ENCODE measurements at regions not wholly inside any gene's neighbourhood (a gene's known extent, or its start where the extent isn't known, plus 50 kb on each side); places are given as distances from the start of the nearest gene placed in this dataset.

DNA sequence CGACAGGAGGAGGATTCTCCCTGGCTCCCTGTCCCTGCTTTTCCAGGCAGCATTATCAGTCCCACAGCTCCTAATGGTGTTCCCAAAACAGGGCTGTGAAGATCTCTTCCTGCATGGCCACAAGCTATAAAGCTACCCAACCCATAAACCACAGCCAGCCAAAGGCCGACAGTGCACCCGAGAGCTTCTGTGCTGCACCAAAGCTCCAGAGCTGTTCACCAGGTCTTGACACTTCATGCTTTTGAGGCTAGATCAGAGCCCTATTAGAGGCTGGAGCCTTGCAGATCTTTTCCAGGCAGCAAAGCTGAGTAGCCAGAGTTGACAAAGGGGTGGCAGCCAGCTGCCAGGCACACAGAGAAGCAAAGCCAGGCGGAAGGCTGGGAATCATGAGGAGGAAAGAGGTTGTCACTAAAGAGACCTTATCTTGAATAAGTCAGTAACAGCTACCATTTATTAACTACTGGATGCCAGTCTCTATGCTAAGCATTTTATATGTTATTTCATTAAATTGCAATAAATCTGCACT lies 180.4 kb downstream of the KATNAL1 start:
- DNase-seq = no peak

DNA sequence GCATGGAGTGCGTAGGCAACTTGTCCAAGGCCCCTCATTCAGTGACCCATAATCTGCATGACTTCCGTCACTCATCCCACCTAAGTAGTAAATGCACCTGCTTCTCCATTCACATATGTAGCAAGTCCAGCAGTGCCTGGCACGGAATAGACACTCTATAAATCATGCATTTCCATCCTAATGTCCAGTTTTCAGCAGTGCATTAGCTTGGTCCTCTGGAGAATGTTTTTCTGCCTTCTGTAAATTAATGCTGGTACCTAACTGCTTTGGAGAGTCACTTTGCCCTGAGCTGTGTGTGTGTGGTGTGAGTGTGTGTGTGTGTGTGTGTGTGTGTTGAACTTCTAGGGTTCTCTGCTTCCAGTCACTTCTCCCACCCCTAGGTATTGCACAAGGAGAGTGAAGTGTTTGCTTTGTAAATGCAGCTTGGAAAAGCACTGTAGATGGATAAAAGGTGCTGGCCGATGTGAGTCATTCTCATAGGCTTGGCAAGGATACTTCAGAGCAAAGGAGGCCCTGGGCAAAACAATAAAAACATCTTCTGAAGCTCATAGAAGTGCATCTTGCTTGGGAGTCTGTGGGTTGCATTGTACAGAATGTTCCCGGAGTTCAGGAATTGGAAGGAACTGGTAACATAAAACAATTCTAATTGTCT lies 181.8 kb downstream of the KATNAL1 start:
- peak; percentile 43 for DNase-seq

GRCh38 chr13:30124131-30124768 lies 183.1 kb downstream of the KATNAL1 start:
- no peak for DNase-seq

DNA sequence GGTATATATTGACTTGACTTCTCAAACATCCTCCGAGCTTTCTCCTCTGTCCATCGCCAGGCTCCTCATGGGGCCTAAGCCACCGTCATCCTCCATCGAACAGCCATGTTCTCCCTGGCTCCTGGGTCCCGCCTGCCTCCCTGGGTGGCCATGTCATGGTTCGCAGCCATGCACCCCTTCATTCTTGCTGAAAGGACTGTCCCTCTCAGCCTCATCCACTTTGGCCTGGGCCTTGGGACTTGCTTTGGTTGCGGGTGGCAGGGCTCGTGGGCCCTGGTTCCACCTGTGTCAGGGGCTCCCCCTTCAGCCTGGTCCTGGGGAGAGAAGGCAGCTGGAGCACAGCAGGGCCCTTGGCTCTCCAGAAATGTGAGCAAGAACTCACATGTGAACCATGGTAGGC lies 183.8 kb downstream of the KATNAL1 start:
- DNase-seq = no peak

DNA sequence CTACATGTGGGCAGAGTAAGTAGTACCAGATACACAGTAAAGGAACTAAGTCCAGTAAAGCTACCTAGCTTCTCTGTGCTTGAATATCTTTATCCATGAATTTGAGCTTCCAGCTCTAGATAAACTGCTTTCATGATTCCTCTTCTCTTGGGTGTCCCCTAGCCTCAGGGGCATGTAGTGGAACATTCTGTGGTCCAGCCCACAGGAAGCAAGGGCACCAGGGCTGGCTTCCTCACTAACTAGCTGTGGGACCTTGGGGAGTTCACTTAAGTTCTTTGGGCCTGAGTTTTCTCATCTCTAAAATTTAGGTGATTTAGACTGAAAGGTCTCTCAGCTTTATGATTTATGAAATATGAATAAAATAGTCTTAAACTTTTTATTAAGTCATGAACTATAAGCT lies 185.7 kb downstream of the KATNAL1 start:
- no peak for DNase-seq

- no peak for DNase-seq
These were observed 186.1 kb downstream of the KATNAL1 start for GRCh38 chr13:30121244-30121643.

DNA sequence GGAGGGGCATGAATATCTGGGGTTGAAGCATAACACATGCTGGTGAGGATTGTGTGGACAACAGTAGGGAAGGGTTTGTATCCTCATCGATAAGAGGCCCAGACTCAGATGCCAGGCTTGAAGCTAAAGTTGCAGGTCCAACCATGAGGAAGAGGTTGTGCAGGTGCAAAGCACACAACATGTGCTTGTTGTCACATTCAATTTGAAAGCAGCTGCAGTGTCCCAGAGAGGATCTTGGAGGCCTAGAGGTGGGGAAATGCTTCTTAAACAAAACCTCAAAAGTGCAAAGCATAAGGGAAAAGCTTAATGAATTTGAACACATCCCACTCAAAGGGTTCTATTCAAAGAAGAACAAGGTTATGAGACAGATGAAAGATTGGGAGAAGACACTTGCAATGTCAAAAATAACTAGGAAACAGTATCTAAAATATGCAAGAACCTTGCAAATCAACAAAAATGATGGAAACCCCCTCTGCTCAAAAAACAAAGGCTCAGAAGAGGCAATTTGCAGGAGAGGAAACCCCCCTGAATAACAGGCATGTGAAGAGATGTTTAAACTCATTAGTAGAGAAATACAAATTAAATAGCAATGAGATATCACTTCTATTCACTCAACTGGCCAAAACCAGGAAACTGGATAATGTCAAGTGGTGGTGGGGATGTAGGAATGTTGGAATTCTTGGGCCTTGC lies 187.1 kb downstream of the KATNAL1 start:
- no peak for DNase-seq

- DNase-seq = peak; percentile 87
These were observed 187.9 kb downstream of the KATNAL1 start for GRCh38 chr13:30119476-30119875.

DNA sequence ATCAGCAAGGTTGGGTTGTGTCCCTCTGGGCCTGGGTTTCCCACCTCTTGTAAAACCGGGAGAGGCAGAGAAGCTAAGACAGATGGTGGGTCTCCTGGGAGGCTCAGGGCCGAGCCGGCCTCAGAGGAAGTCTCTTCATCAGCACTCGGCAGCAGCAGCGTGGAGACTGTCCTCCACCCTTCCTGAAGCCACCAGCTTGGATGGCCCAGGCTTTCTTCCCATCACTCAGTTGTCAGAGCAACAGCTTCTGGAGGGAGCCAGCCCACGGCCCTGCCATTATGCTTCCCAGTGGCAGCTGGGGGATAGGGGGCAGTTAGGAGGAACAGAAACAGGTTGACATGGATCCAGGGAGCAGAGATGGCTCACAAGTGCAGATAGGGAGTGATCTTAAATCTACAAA lies 191.0 kb downstream of the KATNAL1 start:
- DNase-seq = no peak

DNA sequence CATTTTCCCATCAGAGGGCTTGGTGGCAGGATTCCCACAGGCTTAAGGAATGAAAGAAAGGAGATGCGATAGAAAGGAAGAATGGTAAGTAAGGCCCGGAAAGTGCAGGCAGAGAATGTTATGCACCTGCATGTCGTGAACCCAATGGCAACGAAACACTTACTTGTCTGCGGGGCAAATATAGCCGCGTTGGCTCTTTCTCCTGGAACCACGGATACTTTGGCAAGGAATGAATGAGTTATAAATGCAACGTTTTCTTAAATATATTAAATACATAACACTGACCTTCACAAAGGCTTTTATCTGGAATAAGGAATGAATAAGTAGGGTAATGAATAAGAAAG lies 192.1 kb downstream of the KATNAL1 start:
- DNase-seq = no peak

DNA sequence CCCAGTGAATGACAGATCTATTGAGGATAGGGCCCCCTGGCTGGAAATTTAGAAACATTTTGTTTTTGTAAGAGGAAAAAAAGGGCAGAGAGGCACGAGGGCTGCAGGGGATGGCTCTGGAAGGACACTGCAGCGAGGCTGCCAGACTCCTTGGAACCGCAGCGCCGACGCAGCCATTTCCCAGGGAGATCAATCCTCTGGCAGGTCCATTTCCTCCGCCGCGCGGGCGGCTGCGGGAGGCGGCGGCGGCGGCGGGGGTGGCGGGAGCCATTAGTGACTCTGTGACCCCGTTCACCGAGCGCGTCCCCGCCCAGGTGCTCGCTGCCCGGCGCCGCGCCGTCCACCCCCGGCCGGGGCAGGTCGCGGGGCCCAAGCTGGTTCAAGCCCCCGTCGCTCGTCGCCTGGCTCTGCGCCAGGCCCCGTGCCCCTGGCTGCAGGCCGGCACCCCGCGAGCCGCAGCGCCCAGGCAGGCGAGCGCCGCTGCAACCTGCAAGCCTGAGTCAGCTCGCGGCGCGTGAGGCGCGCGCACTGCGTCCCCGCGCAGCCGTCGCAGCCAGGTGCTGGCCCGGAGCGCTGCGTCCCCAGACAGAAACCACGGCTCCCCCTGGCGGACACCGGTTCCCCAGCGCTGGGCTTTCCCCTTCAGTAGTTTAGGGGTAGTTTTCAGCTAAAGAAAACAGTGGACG lies 192.6 kb downstream of the KATNAL1 start:
- peak; percentile 71 for DNase-seq

- DNase-seq = no peak
These were observed 193.3 kb downstream of the KATNAL1 start for GRCh38 chr13:30113983-30114570.

- no peak for DNase-seq
These were observed 193.8 kb downstream of the KATNAL1 start for GRCh38 chr13:30113551-30113950.

DNA sequence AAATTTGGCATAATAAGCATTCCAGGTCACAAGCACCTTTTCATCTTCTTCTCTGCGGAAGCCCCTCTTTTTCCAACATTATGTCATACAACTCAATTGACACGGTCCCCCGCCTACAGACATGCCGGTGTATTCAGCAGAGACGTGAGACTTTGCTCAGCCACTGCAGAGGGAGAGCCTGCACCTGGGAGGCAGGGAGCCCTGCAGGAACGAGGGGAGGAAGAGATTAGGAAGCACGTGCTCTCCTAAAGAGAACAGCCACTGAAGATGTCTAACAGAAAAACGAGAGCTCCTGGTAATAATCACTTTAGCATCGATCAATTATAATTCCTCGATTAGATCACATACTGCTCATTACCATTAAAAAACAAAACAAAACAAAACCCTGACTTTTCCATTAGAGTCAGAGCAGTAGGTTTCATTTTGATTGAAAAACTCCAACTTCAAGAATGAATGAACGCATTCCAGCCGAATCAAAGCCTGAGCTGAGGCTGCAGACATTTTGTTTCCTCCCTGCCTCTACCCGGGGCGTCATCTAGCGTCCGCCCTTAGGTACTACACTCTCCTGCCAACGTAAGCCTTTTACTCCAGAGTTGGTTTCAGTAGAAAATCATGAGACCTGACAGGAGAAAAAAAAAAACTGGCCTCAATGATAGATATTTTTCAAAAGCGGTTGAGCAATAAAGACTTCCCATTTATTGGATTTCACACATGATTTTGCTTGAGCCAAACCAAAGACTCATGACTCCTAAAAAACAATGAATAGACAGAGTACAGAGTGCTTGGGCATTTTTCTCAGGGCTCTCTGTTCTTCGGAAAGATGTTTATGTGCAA lies 194.5 kb downstream of the KATNAL1 start:
- peak; percentile 84 for DNase-seq

DNA sequence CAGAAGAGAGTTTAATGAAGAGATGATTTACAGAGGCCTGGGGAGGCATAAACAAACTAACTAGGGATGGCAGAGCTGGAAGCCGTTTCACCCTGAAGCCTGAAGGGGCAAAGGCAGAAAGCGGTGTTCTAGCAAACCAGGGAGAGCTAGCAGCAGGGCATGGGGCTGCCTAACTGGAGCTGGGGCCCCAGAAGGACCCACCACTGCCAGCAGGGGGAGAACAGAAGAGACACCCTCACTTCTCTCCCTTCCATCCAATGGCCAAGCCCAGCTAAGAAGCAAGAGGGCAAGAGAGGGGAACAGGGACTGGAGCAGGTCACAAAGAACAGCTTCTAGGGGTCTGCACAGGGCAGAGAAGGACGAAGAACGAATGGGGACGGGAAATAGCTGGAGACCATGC lies 195.5 kb downstream of the KATNAL1 start:
- DNase-seq = peak; percentile 13

DNA sequence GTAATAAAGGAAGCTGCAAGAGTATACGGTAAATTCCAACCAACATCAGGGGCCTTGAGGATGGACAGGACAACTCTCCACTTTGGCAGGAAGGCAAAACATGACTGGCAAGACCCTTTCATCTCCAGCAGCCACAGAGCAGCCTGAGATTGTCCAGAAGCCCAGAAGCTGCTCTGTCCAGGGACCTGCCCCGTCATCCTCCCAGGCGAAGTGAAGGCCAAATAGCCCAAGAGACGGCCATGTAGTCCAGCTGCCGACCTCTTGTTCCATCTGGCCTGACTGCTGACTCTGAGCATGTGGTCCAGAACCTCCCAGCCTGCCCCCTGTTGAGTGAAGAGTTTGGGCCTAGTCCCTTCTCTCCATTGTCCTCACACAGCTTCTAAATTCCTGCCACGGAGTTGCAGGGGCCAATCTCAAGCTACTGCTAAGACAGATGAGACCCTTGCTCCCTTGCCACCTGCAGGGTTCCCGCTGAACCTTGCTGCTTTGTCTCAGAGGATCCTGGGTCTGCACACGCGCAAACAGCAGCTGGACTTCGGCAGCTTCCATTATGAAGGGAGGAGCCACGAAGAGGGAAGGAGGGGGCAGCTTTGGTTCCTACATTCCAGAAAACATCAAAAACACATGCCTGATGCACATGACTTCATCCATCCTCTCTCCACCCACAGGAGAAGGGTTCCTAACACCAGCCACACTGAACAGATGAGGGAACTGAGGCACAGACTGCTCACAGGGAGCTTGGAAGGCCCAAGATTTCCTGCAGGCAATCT lies 196.9 kb downstream of the KATNAL1 start:
- peak; percentile 47 for DNase-seq

- DNase-seq = no peak
These were observed 197.7 kb downstream of the KATNAL1 start for GRCh38 chr13:30109471-30110135.

DNA sequence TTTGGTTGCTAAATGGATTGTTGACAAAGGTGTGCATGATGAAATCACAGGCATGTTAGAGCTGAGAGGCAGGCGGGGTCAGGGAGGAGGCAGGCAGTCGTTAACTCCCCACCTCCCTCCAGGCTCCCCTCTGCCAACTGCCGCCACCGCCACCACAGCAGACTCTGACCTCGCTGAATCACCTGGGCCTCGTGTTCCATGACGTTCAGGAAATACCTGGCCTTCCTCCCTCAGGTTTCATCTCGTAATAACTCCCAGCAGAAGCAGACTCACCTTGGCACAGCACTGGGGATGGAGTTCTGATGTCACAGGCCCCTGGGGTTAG lies 198.5 kb downstream of the KATNAL1 start:
- DNase-seq = no peak

DNA sequence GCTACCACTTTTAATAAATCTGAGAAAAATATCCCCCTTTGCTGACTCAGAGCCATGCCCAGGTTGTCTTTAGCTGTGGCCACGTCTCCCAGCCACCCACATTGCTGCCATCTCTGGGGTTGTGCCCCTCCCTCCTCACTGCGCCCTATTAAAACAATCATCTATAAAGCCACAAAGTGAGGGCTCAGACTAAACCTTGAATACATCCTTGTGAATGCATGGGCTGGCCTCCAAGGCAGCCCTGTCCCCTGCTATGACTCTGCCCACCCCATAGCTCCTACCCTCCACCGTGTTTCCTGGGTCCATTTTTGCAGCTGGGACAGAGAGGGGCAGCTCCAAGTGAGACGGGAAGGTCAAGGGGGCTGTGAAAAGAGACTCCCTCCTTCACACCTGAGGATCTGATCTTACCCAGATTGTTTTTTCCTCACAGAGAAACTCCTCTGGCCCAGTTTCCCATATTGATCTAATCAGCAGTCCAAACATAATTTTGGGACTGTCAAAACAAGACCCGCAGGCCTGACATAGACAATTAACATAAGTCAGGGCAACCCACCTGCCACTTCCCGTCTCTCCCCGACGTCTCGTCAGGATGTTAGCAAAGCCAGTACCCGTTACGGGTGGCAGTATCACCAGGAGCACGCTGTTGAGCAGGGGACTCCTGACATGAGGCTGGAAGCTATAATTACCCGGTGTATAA lies 199.0 kb downstream of the KATNAL1 start:
- DNase-seq = no peak

DNA sequence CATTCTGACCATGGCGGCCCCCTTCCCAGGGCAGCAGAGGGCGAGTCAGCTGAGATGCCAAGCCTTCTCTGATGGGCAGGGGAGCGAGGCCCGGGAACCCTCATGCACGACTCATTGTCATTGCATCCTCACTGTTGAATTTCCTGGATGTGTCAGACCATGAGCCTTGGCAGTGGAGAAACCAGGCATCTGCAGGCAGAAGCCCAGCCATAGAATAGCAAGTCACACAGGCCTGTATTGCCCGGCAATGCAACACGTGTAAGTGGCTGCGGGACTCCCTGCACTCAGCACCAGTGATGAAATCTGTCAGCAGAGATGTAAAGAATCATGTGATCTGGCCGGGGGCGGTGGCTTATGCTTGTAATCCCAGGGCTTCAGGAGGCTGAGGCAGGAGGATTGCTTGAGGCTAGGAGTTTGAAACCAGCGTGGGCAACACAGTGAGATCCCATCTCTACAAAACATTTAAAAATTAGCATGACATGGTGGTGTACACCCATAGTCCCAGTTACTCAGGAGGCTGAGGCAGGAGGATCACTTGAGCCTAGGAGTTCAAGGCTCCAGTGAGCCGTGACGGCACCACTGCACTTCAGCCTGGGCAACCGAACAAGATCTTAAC lies 199.7 kb downstream of the KATNAL1 start:
- peak; percentile 77 for DNase-seq
